ENCODE measurements at regions not wholly inside any gene's neighbourhood (a gene's known extent, or its start where the extent isn't known, plus 50 kb on each side); places are given as distances from the start of the nearest gene placed in this dataset.

- no peak overlapping the region for H3K4me3 ChIP-seq (replicated peaks in 1 of 2; ENCODE audit: low read depth in 2 of 2, low read length in 2 of 2)
- peak in 1 of 2 donors; percentile 32 for DNase-seq (ENCODE audit: low read depth in 2 of 2)
- TF ChIP-seq CTCF (IDR thresholded peaks at IDR 0.05; ENCODE audit: low read depth, low read length) = no peak
Measured at GRCh38 chr1:58888833-58889232, 105.0 kb upstream of the JUN start.

DNA sequence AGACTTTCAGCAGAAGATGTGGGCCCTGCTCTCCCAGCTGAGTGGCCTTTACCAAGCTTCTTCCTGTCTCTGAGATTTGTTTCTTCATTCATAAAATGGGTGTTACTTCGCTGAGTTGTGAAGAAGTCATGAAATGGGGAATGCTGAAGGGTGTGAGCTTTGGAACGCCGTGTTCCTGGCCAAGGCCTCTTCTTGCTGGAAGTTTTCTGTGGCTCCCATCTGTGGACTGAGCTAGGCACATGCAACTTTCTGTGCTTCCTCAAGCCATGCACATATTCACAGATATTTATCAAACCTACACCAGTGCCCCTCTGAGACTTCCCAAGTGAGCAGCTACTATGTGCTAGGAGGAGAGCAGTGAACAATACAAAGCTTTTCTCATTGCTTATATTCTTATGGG lies 106.3 kb upstream of the JUN start:
- no peak for DNase-seq (ENCODE audit: low read depth in 2 of 2)
- no peak overlapping the region for H3K4me3 ChIP-seq (replicated peaks in 1 of 2; ENCODE audit: low read depth in 2 of 2, low read length in 2 of 2)
- no peak for TF ChIP-seq CTCF (IDR thresholded peaks at IDR 0.05; ENCODE audit: low read depth, low read length)

DNA sequence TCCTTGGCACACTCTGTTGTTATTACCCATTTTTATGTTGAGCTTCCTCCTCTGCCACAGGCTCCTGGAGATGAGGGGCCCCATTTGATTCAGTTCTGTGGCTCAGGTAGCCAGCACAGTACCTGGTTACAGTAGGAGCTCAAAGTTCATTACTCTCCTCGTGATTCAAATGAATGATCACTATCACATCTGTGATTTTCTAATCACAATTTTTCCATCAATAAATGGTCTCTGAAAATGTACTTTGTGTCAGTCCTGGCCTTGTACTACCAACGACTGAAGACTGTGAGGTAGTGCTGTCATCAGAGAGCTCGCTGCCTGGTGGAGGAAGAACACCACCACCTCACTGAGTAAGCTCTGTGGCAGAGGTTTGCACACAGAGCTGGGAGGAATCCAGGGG lies 106.8 kb upstream of the JUN start:
- H3K4me3 ChIP-seq (replicated peaks in 1 of 2; ENCODE audit: low read depth in 2 of 2, low read length in 2 of 2) = no peak overlapping the region
- no peak for TF ChIP-seq CTCF (IDR thresholded peaks at IDR 0.05; ENCODE audit: low read depth, low read length)
- no peak for DNase-seq (ENCODE audit: low read depth in 2 of 2)

DNA sequence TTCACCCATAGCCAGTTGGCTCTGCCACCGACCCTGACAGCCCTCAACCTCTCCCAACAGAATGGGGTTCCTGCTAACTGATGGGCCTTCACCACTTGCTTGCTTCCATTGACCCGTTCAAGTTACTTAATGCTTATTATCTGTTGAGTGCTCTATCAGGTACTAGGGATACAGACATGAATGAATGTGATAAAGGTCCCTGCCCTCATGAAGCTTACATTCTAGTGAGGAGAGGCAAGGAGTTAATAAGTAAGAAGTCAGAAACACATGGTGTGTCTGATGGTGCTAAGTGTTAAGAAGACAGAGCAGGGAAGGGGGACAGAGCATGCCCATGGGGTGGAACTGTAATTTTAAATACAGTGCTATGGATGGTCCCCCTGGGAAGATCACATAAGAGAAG lies 107.5 kb upstream of the JUN start:
- no peak overlapping the region for H3K4me3 ChIP-seq (replicated peaks in 1 of 2; ENCODE audit: low read depth in 2 of 2, low read length in 2 of 2)
- DNase-seq (ENCODE audit: low read depth in 2 of 2) = no peak
- no peak for TF ChIP-seq CTCF (IDR thresholded peaks at IDR 0.05; ENCODE audit: low read depth, low read length)

- no peak overlapping the region for H3K4me3 ChIP-seq (replicated peaks in 1 of 2; ENCODE audit: low read depth in 2 of 2, low read length in 2 of 2)
- TF ChIP-seq CTCF (IDR thresholded peaks at IDR 0.05; ENCODE audit: low read depth, low read length) = no peak
- peak; percentile 18 to 51 for DNase-seq (ENCODE audit: low read depth in 2 of 2)
Measured at GRCh38 chr1:58893257-58893869, 109.5 kb upstream of the JUN start.

DNA sequence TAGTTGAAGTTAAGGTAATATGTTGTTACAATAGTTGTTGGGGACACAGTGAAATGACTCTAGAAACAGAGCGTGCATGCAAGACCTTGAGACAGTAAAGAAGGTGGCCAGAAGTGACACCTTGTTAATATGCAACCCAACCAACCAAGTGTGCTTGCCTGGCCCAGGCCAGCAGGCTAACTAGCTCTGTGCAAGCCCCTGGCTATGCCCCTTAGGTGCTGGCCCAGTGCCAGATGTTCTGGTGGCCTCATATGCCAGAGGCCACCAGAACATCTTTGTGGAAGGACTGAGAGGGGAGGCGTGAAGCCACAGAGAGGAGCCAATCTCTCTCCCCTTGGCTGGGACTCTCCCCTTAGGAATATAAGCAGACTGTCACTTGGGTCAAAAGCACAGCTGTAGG lies 111.2 kb upstream of the JUN start:
- DNase-seq (ENCODE audit: low read depth in 2 of 2) = no peak
- TF ChIP-seq CTCF (IDR thresholded peaks at IDR 0.05; ENCODE audit: low read depth, low read length) = no peak
- no peak overlapping the region for H3K4me3 ChIP-seq (replicated peaks in 1 of 2; ENCODE audit: low read depth in 2 of 2, low read length in 2 of 2)

- TF ChIP-seq CTCF (IDR thresholded peaks at IDR 0.05; ENCODE audit: low read depth, low read length) = no peak
- no peak for DNase-seq (ENCODE audit: low read depth in 2 of 2)
- no peak overlapping the region for H3K4me3 ChIP-seq (replicated peaks in 1 of 2; ENCODE audit: low read depth in 2 of 2, low read length in 2 of 2)
Measured at GRCh38 chr1:58895559-58896145, 111.8 kb upstream of the JUN start.

Data from cardiac fibroblast (primary cell).